Calu3 (cell line): ENCODE measurements at regions not wholly inside any gene's neighbourhood (a gene's known extent, or its start where the extent isn't known, plus 50 kb on each side); places are given as distances from the start of the nearest gene placed in this dataset.

Source experiments
- BruUV-seq: library from RNA; stranded (reverse); fragments of 400-500 nt; replicated peaks from 2 replicates; lab custom pipeline; 2021; lab: Mats Ljungman, UMichigan
- CTCF ChIA-PET: fragments of 300-600 bp; sonication (Branson Sonifier 250); formaldehyde crosslinking; loops from one replicate; lab custom pipeline; 2022; ENCODE audit warnings: antibody characterized with exemption; lab: Charles Lee
- DNase-seq: peaks from one replicate; pipeline ENCODE4 v3.0.0; 2022
- H3K27ac Mint-ChIP-seq: one replicate; pipeline ENCODE4 v1.8.0; 2022; ENCODE audit warnings: mixed read lengths; ENCODE audit not compliant: unreplicated experiment
- H3K27me3 Mint-ChIP-seq: one replicate; pipeline ENCODE4 v1.8.0; 2022; ENCODE audit warnings: mixed read lengths; ENCODE audit not compliant: unreplicated experiment
- H3K36me3 Mint-ChIP-seq: one replicate; pipeline ENCODE4 v1.8.0; 2022; ENCODE audit warnings: mild to moderate bottlenecking, moderate library complexity, mixed read lengths; ENCODE audit not compliant: insufficient read depth, unreplicated experiment
- H3K4me1 Mint-ChIP-seq: one replicate; pipeline ENCODE4 v1.8.0; 2022; ENCODE audit warnings: mild to moderate bottlenecking, low read depth, mixed read lengths; ENCODE audit not compliant: unreplicated experiment
- H3K4me3 Mint-ChIP-seq: one replicate; pipeline ENCODE4 v1.8.0; 2022; ENCODE audit warnings: mild to moderate bottlenecking, low read depth, moderate library complexity, mixed read lengths; ENCODE audit not compliant: unreplicated experiment
- H3K9me3 Mint-ChIP-seq: one replicate; pipeline ENCODE4 v1.8.0; 2022; ENCODE audit warnings: low read depth, mixed read lengths; ENCODE audit not compliant: unreplicated experiment
- intact Hi-C: fragments of 100-400 bp; cut with micrococcal nuclease; formaldehyde crosslinking; loops from one replicate; pipeline ENCODE4 v1.10.0; 2022; ENCODE audit not compliant: unreplicated experiment
- TF ChIP-seq, protein P1 (sequence below): fragments of 200-600 bp; IDR thresholded peaks from one replicate; pipeline ENCODE4 v1.8.0; 2022; ENCODE audit warnings: antibody characterized with exemption; ENCODE audit not compliant: unreplicated experiment

- Mint-ChIP-seq H3K27ac (no peak overlapping the region), H3K4me1 (peaks cover 8% of the 10 kb centered on the region), H3K36me3 (no peaks in the 10 kb centered on the region), H3K4me3 (no peak overlapping the region), H3K9me3 (no peaks in the 10 kb centered on the region), H3K27me3 (no peaks in the 10 kb centered on the region)
- no peak for DNase-seq
- intact Hi-C loops: no loop called here
- no TSS peak for BruUV-seq
- TF ChIP-seq, protein P1, sequence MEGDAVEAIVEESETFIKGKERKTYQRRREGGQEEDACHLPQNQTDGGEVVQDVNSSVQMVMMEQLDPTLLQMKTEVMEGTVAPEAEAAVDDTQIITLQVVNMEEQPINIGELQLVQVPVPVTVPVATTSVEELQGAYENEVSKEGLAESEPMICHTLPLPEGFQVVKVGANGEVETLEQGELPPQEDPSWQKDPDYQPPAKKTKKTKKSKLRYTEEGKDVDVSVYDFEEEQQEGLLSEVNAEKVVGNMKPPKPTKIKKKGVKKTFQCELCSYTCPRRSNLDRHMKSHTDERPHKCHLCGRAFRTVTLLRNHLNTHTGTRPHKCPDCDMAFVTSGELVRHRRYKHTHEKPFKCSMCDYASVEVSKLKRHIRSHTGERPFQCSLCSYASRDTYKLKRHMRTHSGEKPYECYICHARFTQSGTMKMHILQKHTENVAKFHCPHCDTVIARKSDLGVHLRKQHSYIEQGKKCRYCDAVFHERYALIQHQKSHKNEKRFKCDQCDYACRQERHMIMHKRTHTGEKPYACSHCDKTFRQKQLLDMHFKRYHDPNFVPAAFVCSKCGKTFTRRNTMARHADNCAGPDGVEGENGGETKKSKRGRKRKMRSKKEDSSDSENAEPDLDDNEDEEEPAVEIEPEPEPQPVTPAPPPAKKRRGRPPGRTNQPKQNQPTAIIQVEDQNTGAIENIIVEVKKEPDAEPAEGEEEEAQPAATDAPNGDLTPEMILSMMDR: no peak
- CTCF ChIA-PET: no interaction called here
Measured at GRCh38 chr6:102774326-102774725, 1380.8 kb downstream of the GRIK2 start.

GRCh38 chr6:102773636-102774035 is 1380.1 kb downstream of the GRIK2 start:
- BruUV-seq: no TSS peak
- TF ChIP-seq, protein P1: no peak
- H3K36me3 Mint-ChIP-seq: no peaks in the 10 kb centered on the region
- peaks cover 3% of the 10 kb centered on the region for H3K9me3 Mint-ChIP-seq
- DNase-seq: no peak
- H3K27ac Mint-ChIP-seq: no peak overlapping the region
- CTCF ChIA-PET: no interaction called here
- H3K4me1 Mint-ChIP-seq: peaks cover 8% of the 10 kb centered on the region
- intact Hi-C loops: no loop called here
- no peaks in the 10 kb centered on the region for H3K27me3 Mint-ChIP-seq
- no peak overlapping the region for H3K4me3 Mint-ChIP-seq

GRCh38 chr6:102766963-102767362 is 1373.5 kb downstream of the GRIK2 start:
- Mint-ChIP-seq H3K36me3 (no peaks in the 10 kb centered on the region), H3K4me3 (no peak overlapping the region), H3K9me3 (peaks cover 4% of the 10 kb centered on the region), H3K27ac (no peak overlapping the region), H3K27me3 (no peaks in the 10 kb centered on the region), H3K4me1 (no peaks in the 10 kb centered on the region)
- BruUV-seq: no TSS peak
- TF ChIP-seq, protein P1: no peak
- CTCF ChIA-PET: no interaction called here
- DNase-seq: no peak
- intact Hi-C loops: no loop called here

- peaks cover 4% of the 10 kb centered on the region for H3K9me3 Mint-ChIP-seq
- H3K4me3 Mint-ChIP-seq: no peak overlapping the region
- no peaks in the 10 kb centered on the region for H3K36me3 Mint-ChIP-seq
- H3K27ac Mint-ChIP-seq: no peak overlapping the region
- no peaks in the 10 kb centered on the region for H3K4me1 Mint-ChIP-seq
- no peak for DNase-seq
- H3K27me3 Mint-ChIP-seq: no peaks in the 10 kb centered on the region
- TF ChIP-seq, protein P1: no peak
- CTCF ChIA-PET: interaction anchor here (0.6 kb wide), 2 partner anchors 12 to 27 kb away, joined by 3 to 5 read pairs; no protein-coding TSS in a partner anchor
- intact Hi-C loops: no loop called here
- no TSS peak for BruUV-seq
Measured at GRCh38 chr6:102764317-102764716, 1370.8 kb downstream of the GRIK2 start.
